WTC11 (cell line): ENCODE measurements at regions not wholly inside any gene's neighbourhood (a gene's known extent, or its start where the extent isn't known, plus 50 kb on each side); places are given as distances from the start of the nearest gene placed in this dataset.

ENCODE experiments used
- TF ChIP-seq, protein P1 (sequence below): sonication (generic); formaldehyde crosslinking; IDR thresholded peaks from 2 replicates; pipeline ENCODE4 v1.8.1; 2023; ENCODE audit warnings: mild to moderate bottlenecking, missing genetic modification reagents
- TF ChIP-seq, protein P2 (sequence below): sonication (generic); formaldehyde crosslinking; IDR thresholded peaks from 2 replicates; pipeline ENCODE4 v1.8.0; 2022; ENCODE audit warnings: mild to moderate bottlenecking, missing genetic modification reagents

DNA sequence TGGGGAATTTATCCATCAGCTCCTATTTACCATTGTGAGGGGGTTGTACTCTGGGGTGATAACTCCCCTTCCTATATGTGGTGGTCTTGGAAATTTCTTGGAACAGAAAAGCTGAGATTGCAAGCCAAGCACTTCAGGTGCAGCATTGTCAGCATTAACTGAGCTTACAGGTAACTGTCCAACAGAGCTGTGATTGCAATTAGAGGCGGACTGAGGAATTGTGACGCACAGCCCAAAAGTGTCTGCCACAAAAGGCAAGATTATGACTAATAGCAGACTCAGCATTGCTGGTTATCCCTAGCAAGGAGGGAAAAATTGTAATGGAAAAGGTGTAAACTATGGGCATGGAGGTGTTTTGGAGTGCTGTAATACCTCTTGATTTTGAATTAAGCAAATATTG lies 126.1 kb upstream of the AGR3 start:
- TF ChIP-seq, protein P1, sequence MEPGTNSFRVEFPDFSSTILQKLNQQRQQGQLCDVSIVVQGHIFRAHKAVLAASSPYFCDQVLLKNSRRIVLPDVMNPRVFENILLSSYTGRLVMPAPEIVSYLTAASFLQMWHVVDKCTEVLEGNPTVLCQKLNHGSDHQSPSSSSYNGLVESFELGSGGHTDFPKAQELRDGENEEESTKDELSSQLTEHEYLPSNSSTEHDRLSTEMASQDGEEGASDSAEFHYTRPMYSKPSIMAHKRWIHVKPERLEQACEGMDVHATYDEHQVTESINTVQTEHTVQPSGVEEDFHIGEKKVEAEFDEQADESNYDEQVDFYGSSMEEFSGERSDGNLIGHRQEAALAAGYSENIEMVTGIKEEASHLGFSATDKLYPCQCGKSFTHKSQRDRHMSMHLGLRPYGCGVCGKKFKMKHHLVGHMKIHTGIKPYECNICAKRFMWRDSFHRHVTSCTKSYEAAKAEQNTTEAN = no peak
- TF ChIP-seq, protein P2, sequence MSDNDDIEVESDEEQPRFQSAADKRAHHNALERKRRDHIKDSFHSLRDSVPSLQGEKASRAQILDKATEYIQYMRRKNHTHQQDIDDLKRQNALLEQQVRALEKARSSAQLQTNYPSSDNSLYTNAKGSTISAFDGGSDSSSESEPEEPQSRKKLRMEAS (CRISPR knock-in tag) = no peak
